Skeletal muscle cell (primary cell): ENCODE measurements at regions not wholly inside any gene's neighbourhood (a gene's known extent, or its start where the extent isn't known, plus 50 kb on each side); places are given as distances from the start of the nearest gene placed in this dataset.

Source experiments
- DNase-seq: peaks from one replicate; pipeline ENCODE4 v3.0.0-alpha.2; 2010; ENCODE audit warnings: low read depth
- H3K4me3 ChIP-seq: 2 replicates; pipeline ENCODE4 v1.5.1; 2011; ENCODE audit warnings: low read depth, mild to moderate bottlenecking, control low read depth, low read length, moderate library complexity

DNA sequence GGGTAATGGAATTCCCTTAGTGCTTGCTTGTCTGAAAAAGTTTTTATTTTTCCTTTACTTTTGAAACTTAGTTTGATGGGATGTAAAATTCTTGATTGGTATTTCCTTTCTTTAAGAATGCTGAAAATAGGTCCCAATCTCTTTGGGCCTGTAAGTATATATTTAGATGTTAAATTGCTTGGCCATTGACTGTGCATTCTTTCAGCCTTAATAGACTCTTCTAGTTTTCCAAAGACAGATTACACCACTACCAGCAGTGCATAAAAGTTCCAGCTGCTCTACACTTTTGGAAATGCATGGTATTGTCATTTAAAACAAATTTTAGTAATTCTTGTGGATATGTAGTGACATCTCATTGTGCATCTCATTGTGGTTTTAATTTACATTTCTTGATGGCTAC, 464.8 kb upstream of the USP24 start:
- DNase-seq: no peak

DNA sequence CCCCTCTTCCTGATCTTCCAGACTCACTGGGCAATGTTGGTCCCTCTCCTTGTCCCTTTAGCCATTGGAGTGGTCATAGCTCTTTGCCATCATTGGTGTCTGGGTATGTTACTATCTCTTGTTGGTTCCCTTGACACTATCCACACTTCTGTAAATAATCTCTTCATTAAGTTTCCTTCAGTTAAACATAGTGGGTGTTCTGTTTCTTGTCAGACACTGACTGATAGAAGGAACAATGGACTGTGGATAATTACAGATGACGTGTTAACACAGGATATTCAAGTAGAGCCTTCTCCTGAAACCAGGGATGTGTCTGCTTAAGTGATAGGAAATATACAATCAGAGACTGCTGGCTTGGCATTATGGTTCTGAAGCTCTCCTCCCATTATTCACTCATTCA, 458.3 kb upstream of the USP24 start:
- no peak overlapping the region for H3K4me3 ChIP-seq
- no peak for DNase-seq

More for the DNA sequence above, 464.8 kb upstream of the USP24 start:
- H3K4me3 ChIP-seq: no peak overlapping the region

DNA sequence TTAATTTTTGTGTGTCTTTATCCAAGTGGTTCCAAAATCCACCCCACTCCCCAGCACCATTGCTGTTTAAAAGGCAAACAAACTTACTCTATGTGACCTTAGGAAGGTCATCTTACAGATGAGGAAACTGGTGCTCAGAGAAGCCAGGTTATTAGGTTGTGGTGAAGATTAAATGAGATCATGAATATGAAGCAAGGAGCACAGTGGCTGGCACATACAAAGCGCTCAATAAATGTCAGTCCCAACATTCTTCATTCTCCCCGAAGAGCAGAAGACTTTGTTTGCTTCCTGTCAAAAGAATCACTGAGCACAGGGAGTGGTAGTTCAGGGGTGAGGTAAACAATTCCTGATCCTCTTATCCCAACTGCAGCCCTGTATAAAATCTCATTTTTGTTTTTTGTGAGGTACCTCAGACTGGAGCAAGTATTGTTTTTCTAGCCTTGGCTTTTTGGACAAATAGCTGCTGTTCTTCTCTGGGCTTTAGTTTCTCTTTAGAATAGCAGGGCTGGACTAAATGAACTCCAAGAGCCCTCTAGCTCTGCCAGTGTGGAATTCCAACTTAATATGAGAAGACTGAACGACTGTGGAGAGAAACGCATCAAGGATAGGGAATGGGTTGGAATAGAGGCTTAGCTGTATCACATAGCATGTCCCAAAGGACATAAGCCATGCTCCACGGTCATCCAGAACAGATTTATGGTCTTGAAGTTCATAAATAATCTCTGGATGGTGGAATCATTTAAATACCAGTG, 455.3 kb upstream of the USP24 start:
- H3K4me3 ChIP-seq: no peak overlapping the region
- DNase-seq: no peak

DNA sequence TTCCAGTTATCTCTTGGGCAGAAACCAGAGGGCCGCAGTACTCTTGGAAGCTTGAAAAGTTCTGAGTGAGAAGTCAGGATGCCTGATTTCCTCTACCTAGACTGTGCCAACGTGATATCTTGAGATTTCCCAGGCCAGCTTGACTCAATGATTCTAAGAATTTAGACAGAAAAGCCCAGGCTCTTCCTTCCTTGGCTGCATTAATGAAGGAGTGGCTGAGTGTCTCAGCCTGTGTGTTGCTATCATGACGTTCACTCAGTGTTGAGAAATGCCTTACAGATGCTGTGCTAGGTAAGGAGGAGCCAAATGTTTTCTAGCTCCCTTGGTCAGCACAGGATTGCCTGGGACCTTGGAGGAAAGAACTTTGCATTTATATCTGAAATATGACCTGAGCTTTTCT, 454.1 kb upstream of the USP24 start:
- H3K4me3 ChIP-seq: no peak overlapping the region
- DNase-seq: no peak

- H3K4me3 ChIP-seq: no peak overlapping the region
- no peak for DNase-seq
These were observed 447.7 kb upstream of the USP24 start for GRCh38 chr1:55662875-55663274.

- DNase-seq: no peak
- H3K4me3 ChIP-seq: no peak overlapping the region
These were observed 443.8 kb upstream of the USP24 start for GRCh38 chr1:55658917-55659316.

GRCh38 chr1:55654750-55655149, 439.6 kb upstream of the USP24 start:
- no peak overlapping the region for H3K4me3 ChIP-seq
- DNase-seq: no peak

DNA sequence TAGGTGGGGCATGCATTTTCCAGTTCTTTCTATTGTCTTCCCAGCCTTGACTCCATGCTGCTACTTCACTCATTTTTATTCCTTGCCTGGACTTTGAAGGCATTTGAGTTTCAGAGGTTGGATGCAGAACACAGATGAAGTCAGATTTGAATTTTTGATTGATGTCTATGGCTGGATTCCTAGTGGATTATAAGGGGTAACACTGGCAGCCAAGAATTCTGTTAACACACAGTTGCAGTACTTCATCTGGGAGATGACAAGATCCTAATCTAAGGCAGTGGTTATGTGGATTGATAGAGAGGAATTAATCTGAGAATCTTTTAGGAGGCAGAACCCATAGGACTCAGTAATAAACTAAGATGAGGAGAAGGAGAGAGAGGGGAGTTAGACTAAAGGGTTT, 439.0 kb upstream of the USP24 start:
- DNase-seq: no peak
- no peak overlapping the region for H3K4me3 ChIP-seq

- H3K4me3 ChIP-seq: no peak overlapping the region
- DNase-seq: no peak
These were observed 435.3 kb upstream of the USP24 start for GRCh38 chr1:55650444-55650843.

DNA sequence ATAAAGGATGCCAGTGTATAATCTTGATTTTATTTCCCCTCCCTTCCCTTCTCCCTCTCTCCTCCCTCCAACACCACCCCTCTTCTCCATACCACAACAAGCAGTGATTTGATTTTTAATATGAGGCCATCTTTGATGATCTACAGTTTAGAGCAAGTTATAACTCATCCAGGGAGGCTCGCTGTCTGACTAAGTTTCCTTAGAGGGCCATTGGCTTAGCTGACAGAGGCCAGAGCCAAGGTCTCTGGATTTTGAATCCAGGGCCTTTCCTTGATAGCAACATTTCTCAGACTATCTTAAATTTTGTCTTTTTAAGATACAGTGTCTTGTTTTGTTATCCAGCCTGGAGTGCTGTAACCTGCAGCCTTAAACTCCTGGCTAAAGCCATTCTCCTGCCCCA, 431.0 kb upstream of the USP24 start:
- no peak for DNase-seq
- H3K4me3 ChIP-seq: no peak overlapping the region

GRCh38 chr1:55645270-55645669, 430.1 kb upstream of the USP24 start:
- no peak overlapping the region for H3K4me3 ChIP-seq
- DNase-seq: no peak

- no peak for DNase-seq
- no peak overlapping the region for H3K4me3 ChIP-seq
These were observed 426.8 kb upstream of the USP24 start for GRCh38 chr1:55641947-55642346.

GRCh38 chr1:55640708-55641473, 425.7 kb upstream of the USP24 start:
- no peak for DNase-seq
- peak overlapping the region; percentile 31 for H3K4me3 ChIP-seq

GRCh38 chr1:55639526-55639925, 424.4 kb upstream of the USP24 start:
- H3K4me3 ChIP-seq: no peak overlapping the region

DNA sequence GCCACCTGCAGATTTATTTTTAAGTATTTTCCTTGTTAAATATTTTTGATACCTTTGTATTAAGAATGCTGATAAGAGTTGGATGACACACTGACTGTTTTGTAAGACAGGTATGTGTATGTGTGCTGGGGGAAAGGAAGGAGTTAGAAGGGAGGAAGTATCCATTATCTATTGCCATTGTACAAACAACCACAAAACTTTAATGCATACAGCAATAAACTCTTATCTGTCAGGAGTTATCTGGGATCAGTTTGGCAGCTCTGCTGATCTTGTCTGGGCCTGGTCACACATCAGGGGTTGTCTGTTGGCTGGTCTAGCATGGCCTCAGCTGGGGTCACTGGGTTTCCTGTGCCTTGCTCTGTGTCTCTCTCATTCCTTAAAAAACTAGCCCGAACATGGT, 423.9 kb upstream of the USP24 start:
- no peak for DNase-seq

More at GRCh38 chr1:55639526-55639925, 424.4 kb upstream of the USP24 start:
- no peak for DNase-seq

GRCh38 chr1:55636696-55637095, 421.5 kb upstream of the USP24 start:
- no peak overlapping the region for H3K4me3 ChIP-seq
- DNase-seq: no peak

More for the DNA sequence above, 423.9 kb upstream of the USP24 start:
- no peak overlapping the region for H3K4me3 ChIP-seq

DNA sequence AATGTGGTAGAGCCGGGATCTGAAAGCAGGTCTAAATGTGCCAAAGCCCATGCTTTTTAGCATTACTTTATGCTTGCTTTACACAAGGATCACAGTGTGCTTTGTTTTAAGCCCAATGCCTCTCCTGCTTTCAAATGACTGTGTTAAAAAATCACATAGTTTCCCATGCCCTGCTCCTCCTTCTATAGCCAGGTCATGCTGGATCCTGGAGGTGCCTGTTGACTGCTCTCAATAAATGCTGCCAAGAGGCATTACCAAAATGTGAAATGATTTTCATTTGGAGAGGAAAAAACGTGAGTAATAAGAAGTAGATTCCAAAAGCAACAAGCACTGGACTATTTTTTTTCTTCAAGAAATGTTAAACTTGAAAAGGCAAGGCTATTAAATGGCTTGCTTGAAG, 420.7 kb upstream of the USP24 start:
- no peak overlapping the region for H3K4me3 ChIP-seq
- no peak for DNase-seq

DNA sequence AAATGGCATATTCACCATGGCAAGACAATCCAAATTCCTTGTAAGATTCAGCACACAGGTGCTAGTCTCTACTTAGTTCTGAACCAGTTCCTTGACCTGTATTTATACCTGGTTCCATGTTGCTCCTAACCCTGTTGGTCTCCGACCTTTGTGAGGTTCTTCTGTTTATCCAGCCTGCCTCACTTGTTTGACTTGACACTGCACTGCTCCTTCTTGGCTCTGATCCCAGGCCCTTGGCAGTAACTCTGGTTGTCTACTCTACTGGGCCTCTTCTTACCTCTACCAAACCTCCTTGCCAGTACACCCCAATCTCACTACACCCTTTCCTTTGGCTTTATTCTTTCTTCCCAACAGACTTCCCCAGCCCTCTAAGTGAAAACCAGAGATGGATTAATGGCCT, 419.4 kb upstream of the USP24 start:
- DNase-seq: no peak
- H3K4me3 ChIP-seq: no peak overlapping the region

- DNase-seq: no peak
- no peak overlapping the region for H3K4me3 ChIP-seq
These were observed 417.7 kb upstream of the USP24 start for GRCh38 chr1:55632906-55633305.

GRCh38 chr1:55632058-55632457, 416.9 kb upstream of the USP24 start:
- DNase-seq: no peak
- H3K4me3 ChIP-seq: no peak overlapping the region

DNA sequence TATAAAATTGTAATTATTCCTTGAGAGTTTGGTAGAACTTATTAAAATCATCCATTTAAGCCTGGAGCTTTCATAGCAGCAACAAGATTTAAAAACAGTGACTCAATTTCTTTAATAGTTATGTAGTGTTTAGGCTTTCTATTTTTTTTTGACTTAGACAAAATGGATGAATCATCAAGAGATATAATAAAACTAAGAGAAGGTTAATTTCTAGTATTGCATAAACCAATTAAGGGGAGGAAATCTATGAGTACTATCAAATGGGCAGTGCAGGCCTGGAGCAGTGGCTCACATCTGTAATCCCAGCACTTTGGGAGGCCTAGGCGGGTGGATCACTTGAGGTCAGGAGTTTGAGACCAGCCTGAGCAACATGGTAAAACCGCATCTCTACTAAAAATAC, 416.3 kb upstream of the USP24 start:
- no peak overlapping the region for H3K4me3 ChIP-seq
- no peak for DNase-seq
